IPS-18a (cell line): ENCODE measurements at regions not wholly inside any gene's neighbourhood (a gene's known extent, or its start where the extent isn't known, plus 50 kb on each side); places are given as distances from the start of the nearest gene placed in this dataset.

Experiments used
- H3K27ac ChIP-seq: one replicate; pipeline ENCODE4 v1.5.1; 2013; ENCODE audit warnings: low read length
- H3K27me3 ChIP-seq: one replicate; pipeline ENCODE4 v1.6.1; 2013; ENCODE audit warnings: mild to moderate bottlenecking, low read length; ENCODE audit not compliant: control insufficient read depth, insufficient read depth
- H3K36me3 ChIP-seq: one replicate; pipeline ENCODE4 v1.6.1; 2013; ENCODE audit warnings: low read depth, low read length; ENCODE audit not compliant: control insufficient read depth
- H3K4me1 ChIP-seq: one replicate; pipeline ENCODE4 v1.6.1; 2013; ENCODE audit warnings: low read depth, low read length; ENCODE audit not compliant: control insufficient read depth
- H3K4me3 ChIP-seq: one replicate; pipeline ENCODE4 v1.5.1; 2013; ENCODE audit warnings: low read length
- H3K9ac ChIP-seq: one replicate; pipeline ENCODE4 v1.6.1; 2013; ENCODE audit warnings: mild to moderate bottlenecking, low read length, moderate library complexity
- H3K9me3 ChIP-seq: one replicate; pipeline ENCODE4 v1.6.1; 2013; ENCODE audit warnings: low read depth, low read length; ENCODE audit not compliant: control insufficient read depth

GRCh38 chrX:38871129-38872029 is 70.1 kb downstream of the MID1IP1 start:
- Histone ChIP-seq H3K27ac (peak overlapping the region; percentile 72), H3K9ac (peak overlapping the region; percentile 56)

DNA sequence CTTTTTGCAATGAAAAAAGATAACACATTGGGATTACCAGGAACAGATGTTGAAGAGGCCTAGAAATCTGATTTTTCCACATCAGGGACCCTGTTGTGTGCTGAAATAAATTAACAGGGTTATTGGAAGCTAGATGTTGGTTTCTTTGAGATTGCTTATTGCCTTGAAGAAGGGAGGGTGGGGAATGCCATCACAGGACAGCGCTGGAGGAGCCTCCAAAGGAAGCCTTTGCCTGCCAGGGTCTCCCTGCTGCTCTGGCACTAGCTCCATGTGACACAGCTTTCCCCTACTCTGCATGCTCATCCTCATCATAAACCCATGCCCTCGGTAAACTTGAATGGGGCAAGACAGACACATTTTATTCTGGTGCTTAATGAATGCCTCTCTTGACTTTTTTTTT is 76.1 kb downstream of the MID1IP1 start:
- H3K4me3 ChIP-seq: no peak overlapping the region
- no peak overlapping the region for H3K9ac ChIP-seq
- H3K27ac ChIP-seq: no peak overlapping the region
- no peaks in the 10 kb centered on the region for H3K36me3 ChIP-seq
- H3K4me1 ChIP-seq: peaks cover under 1% of the 10 kb centered on the region
- no peaks in the 10 kb centered on the region for H3K27me3 ChIP-seq
- peaks cover 25% of the 10 kb centered on the region for H3K9me3 ChIP-seq

More at GRCh38 chrX:38871129-38872029, 70.1 kb downstream of the MID1IP1 start:
- H3K4me3 ChIP-seq: peak overlapping the region; percentile 36
- no peaks in the 10 kb centered on the region for H3K27me3 ChIP-seq
- no peaks in the 10 kb centered on the region for H3K36me3 ChIP-seq
- peaks cover 34% of the 10 kb centered on the region for H3K4me1 ChIP-seq
- peaks cover 13% of the 10 kb centered on the region for H3K9me3 ChIP-seq

- H3K27me3 ChIP-seq: no peaks in the 10 kb centered on the region
- H3K36me3 ChIP-seq: no peaks in the 10 kb centered on the region
- H3K9me3 ChIP-seq: peaks cover 29% of the 10 kb centered on the region
- no peak overlapping the region for H3K4me3 ChIP-seq
- no peak overlapping the region for H3K27ac ChIP-seq
- no peak overlapping the region for H3K9ac ChIP-seq
- H3K4me1 ChIP-seq: no peaks in the 10 kb centered on the region
Observed at GRCh38 chrX:38878641-38879340, 77.5 kb downstream of the MID1IP1 start.

DNA sequence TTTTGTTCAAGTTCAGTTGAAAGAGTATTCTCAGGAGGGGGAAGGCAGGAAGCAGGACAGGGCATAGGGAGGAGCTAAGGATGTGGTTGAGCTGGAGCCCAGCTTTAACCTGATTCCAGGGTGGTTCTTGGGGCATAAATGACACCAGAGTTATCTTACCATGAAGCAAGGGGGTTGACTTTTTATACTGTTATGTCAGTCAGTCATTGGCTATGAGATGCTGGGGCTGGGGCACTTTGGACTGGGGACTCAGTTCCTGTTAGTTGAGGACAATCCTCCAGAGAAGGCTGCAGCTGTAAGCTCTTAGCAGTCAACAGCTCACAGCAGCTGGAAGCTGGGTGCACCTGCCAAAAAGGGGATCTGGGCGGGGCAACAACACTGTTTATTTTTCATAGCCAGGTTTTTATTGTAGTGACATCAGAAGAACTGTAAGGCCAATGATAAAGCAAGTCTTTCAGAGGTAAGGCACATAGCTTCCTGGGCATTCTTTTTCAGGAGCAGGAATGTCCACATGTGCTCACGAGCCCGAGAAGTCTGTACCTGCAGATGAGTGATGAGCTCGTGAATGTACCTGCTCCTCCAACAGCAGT is 78.5 kb downstream of the MID1IP1 start:
- H3K4me1 ChIP-seq: no peaks in the 10 kb centered on the region
- peaks cover 29% of the 10 kb centered on the region for H3K9me3 ChIP-seq
- H3K9ac ChIP-seq: no peak overlapping the region
- no peak overlapping the region for H3K27ac ChIP-seq
- no peaks in the 10 kb centered on the region for H3K36me3 ChIP-seq
- H3K4me3 ChIP-seq: no peak overlapping the region
- no peaks in the 10 kb centered on the region for H3K27me3 ChIP-seq

DNA sequence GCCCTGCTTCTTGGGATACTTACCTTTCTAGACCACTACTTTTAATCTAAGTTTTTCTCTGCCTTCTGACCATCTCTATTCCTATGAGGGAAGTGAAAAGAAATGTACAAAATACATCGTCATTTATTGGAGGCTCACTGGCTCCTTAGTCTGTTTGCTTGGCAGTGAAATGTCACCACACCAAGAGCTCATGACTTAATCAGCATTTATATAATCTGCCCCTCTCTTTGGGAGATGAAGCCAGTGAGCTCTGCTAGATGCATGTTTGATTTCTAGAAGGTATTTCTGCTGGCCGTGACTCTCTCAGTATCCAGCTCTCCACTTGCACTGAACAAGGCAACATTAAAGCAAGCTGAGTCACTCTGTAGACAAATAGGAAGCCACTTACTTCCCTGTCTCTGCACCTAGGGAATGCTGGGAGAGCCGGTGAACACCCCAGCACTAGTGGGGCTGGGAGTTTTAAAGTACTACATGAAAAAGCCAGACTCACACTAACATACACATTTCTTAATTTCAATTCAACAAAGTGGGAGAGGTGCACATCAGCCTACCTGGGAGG is 79.1 kb downstream of the MID1IP1 start:
- no peaks in the 10 kb centered on the region for H3K36me3 ChIP-seq
- H3K9me3 ChIP-seq: peaks cover 28% of the 10 kb centered on the region
- H3K4me1 ChIP-seq: no peaks in the 10 kb centered on the region
- no peaks in the 10 kb centered on the region for H3K27me3 ChIP-seq
- H3K9ac ChIP-seq: no peak overlapping the region
- no peak overlapping the region for H3K4me3 ChIP-seq
- no peak overlapping the region for H3K27ac ChIP-seq

GRCh38 chrX:38881066-38881465 is 79.8 kb downstream of the MID1IP1 start:
- no peaks in the 10 kb centered on the region for H3K36me3 ChIP-seq
- H3K4me1 ChIP-seq: no peaks in the 10 kb centered on the region
- H3K4me3 ChIP-seq: no peak overlapping the region
- peaks cover 27% of the 10 kb centered on the region for H3K9me3 ChIP-seq
- H3K27ac ChIP-seq: no peak overlapping the region
- no peak overlapping the region for H3K9ac ChIP-seq
- H3K27me3 ChIP-seq: no peaks in the 10 kb centered on the region

DNA sequence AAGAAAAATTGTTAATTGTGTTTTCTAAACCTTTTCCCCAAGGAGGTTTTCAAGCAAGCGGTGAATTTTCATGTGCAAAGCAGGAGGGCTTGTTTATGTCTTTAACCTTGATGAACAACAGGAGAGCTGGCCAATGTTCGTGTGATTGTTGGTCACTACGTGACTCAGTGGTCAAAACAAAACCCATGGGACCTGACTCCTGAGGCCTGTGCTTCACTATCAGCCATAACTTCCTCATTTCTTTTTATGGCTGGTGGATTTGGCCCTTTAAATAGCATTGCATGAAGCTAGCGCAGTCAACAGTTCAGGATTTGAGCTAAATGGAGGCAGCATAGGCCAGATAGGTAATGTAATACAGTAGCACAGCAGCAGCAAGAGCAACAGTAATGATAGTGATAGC is 80.5 kb downstream of the MID1IP1 start:
- Histone ChIP-seq H3K4me1 (no peaks in the 10 kb centered on the region), H3K9me3 (peaks cover 30% of the 10 kb centered on the region), H3K27ac (no peak overlapping the region), H3K9ac (no peak overlapping the region), H3K36me3 (no peaks in the 10 kb centered on the region), H3K27me3 (no peaks in the 10 kb centered on the region), H3K4me3 (no peak overlapping the region)

- no peak overlapping the region for H3K9ac ChIP-seq
- H3K36me3 ChIP-seq: no peaks in the 10 kb centered on the region
- H3K9me3 ChIP-seq: peaks cover 31% of the 10 kb centered on the region
- no peaks in the 10 kb centered on the region for H3K27me3 ChIP-seq
- no peak overlapping the region for H3K27ac ChIP-seq
- no peaks in the 10 kb centered on the region for H3K4me1 ChIP-seq
- H3K4me3 ChIP-seq: no peak overlapping the region
Observed at GRCh38 chrX:38882894-38883626, 81.8 kb downstream of the MID1IP1 start.

- no peaks in the 10 kb centered on the region for H3K4me1 ChIP-seq
- H3K36me3 ChIP-seq: no peaks in the 10 kb centered on the region
- no peak overlapping the region for H3K27ac ChIP-seq
- peaks cover 19% of the 10 kb centered on the region for H3K9me3 ChIP-seq
- no peak overlapping the region for H3K9ac ChIP-seq
- H3K4me3 ChIP-seq: no peak overlapping the region
- H3K27me3 ChIP-seq: no peaks in the 10 kb centered on the region
Observed at GRCh38 chrX:38886112-38886511, 84.9 kb downstream of the MID1IP1 start.

GRCh38 chrX:38887222-38887621 is 86.0 kb downstream of the MID1IP1 start:
- Histone ChIP-seq H3K27ac (no peak overlapping the region), H3K36me3 (no peaks in the 10 kb centered on the region), H3K4me1 (no peaks in the 10 kb centered on the region), H3K4me3 (no peak overlapping the region), H3K9ac (no peak overlapping the region), H3K27me3 (no peaks in the 10 kb centered on the region), H3K9me3 (peaks cover 14% of the 10 kb centered on the region)

- H3K9me3 ChIP-seq: peaks cover 13% of the 10 kb centered on the region
- no peaks in the 10 kb centered on the region for H3K27me3 ChIP-seq
- H3K4me1 ChIP-seq: no peaks in the 10 kb centered on the region
- H3K36me3 ChIP-seq: no peaks in the 10 kb centered on the region
- H3K4me3 ChIP-seq: no peak overlapping the region
- H3K27ac ChIP-seq: no peak overlapping the region
- H3K9ac ChIP-seq: no peak overlapping the region
Observed at GRCh38 chrX:38890326-38890725, 89.1 kb downstream of the MID1IP1 start.
